ENCODE measurements at regions not wholly inside any gene's neighbourhood (a gene's known extent, or its start where the extent isn't known, plus 50 kb on each side); places are given as distances from the start of the nearest gene placed in this dataset.

GRCh38 chr13:105395041-105395440 lies 1140.4 kb downstream of the EFNB2 start:
- Histone ChIP-seq H3K27me3 (replicated peaks in 1 of 4; ENCODE audit: control insufficient read depth in 3 of 4, extremely low read depth in 1 of 4, insufficient read depth in 3 of 4, low read length in 3 of 4) (no peaks in the 10 kb centered on the region), H3K23me2 (ENCODE audit: low read depth, low read length) (no peaks in the 10 kb centered on the region), H2BK5ac (ENCODE audit: low read depth, low read length) (no peak overlapping the region), H2BK120ac (replicated peaks; ENCODE audit: low read depth, low read length) (no peak overlapping the region), H3K27ac (ENCODE audit: low read depth, low read length) (no peak overlapping the region), H3K14ac (ENCODE audit: insufficient read length) (no peak overlapping the region), H3K9me3 (ENCODE audit: insufficient read depth in 2 of 2, low read depth in 1 of 2, low read length in 1 of 2) (no peaks in the 10 kb centered on the region), H3K79me1 (ENCODE audit: low read depth, low read length) (no peaks in the 10 kb centered on the region), H3K9ac (replicated peaks in 1 of 4; ENCODE audit: extremely low read depth in 1 of 4, low read depth in 3 of 4, low read length in 3 of 4) (no peak overlapping the region), H4K20me1 (replicated peaks in 1 of 2; ENCODE audit: control insufficient read depth in 1 of 2, insufficient read depth in 2 of 2, low read length in 2 of 2) (no peaks in the 10 kb centered on the region), H3K4me1 (replicated peaks in 1 of 4; ENCODE audit: control insufficient read depth in 3 of 4, insufficient read depth in 4 of 4, low read length in 3 of 4) (no peaks in the 10 kb centered on the region), H3K36me3 (ENCODE audit: control insufficient read depth in 2 of 4, insufficient read depth in 4 of 4, low read length in 3 of 4) (no peaks in the 10 kb centered on the region), H2AK5ac (ENCODE audit: low read depth, low read length) (no peak overlapping the region), H2BK12ac (ENCODE audit: low read depth, low read length) (no peak overlapping the region), H3K18ac (ENCODE audit: extremely low read depth, low read length) (no peak overlapping the region), H3K56ac (replicated peaks; ENCODE audit: insufficient read length, low read depth, low read length) (no peak overlapping the region), H3K79me2 (ENCODE audit: control insufficient read depth in 1 of 2, insufficient read depth in 2 of 2, low read length in 2 of 2) (no peaks in the 10 kb centered on the region), H2AFZ (ENCODE audit: low read length) (no peak overlapping the region), H2BK15ac (ENCODE audit: low read length) (no peak overlapping the region), H3K23ac (ENCODE audit: insufficient read length) (no peak overlapping the region), H4K8ac (ENCODE audit: extremely low read depth, insufficient read depth, low read length) (no peak overlapping the region), H3K4ac (replicated peaks; ENCODE audit: insufficient read length, low read depth, low read length) (no peak overlapping the region), H4K5ac (ENCODE audit: insufficient read length, low read depth, low read length) (no peak overlapping the region), H2BK20ac (ENCODE audit: low read length) (no peak overlapping the region), H3K4me3 (ENCODE audit: extremely low read depth in 1 of 4, insufficient read depth in 2 of 4, low read depth in 3 of 4, low read length in 4 of 4) (no peak overlapping the region), H4K91ac (replicated peaks; ENCODE audit: insufficient read length, low read length) (no peak overlapping the region), H3K4me2 (ENCODE audit: insufficient read depth in 1 of 2, low read depth in 2 of 2, low read length in 2 of 2) (no peak overlapping the region)
- CTCF ChIA-PET (ENCODE audit: partially characterized antibody): interaction anchor here (1.5 kb wide), 1 partner anchor 15 kb away, joined by 6 read pairs; no protein-coding TSS in a partner anchor
- DNase-seq (ENCODE audit: low read depth in 1 of 2, low spot score in 2 of 2): no peak
- WGBS, 2 experiments (ENCODE audit: extremely low coverage in 1 of 2, insufficient coverage in 1 of 2, insufficient read length in 1 of 2, insufficient replicate concordance in 2 of 2, low coverage in 1 of 2, low lambda C conversion rate in 2 of 2, missing lambda C conversion rate in 1 of 2): 100% methylated on average over 1 of the region's 1 CpG; no CpG with 5 or more reads in 1 of the 2 experiments
- TF ChIP-seq KDM5A (IDR thresholded peaks at IDR 0.05; ENCODE audit: low read length): no peak
- no peak for TF ChIP-seq POU5F1 (IDR thresholded peaks at IDR 0.05; ENCODE audit: low read depth, low read length)
- no peak for TF ChIP-seq KDM1A (IDR thresholded peaks at IDR 0.05; ENCODE audit: borderline replicate concordance, low read length)
- no peak for TF ChIP-seq ATF2 (IDR thresholded peaks at IDR 0.05; ENCODE audit: low read length)
- TF ChIP-seq CBX8 (IDR thresholded peaks at IDR 0.05; ENCODE audit: borderline replicate concordance, low read depth, low read length): no peak
- no peak for TF ChIP-seq SUZ12 (IDR thresholded peaks at IDR 0.05; ENCODE audit: low read length)
- POLR2A ChIA-PET (ENCODE audit: partially characterized antibody): no interaction called here
- no peak for FAIRE-seq
